ENCODE measurements at regions not wholly inside any gene's neighbourhood (a gene's known extent, or its start where the extent isn't known, plus 50 kb on each side); places are given as distances from the start of the nearest gene placed in this dataset.

- Histone ChIP-seq H3K9ac (ENCODE audit: control insufficient read depth, extremely low read depth, insufficient read depth, low read length) (no peak overlapping the region), H3K79me2 (ENCODE audit: control insufficient read depth, insufficient read depth, low read length) (no peaks in the 10 kb centered on the region), H4K20me1 (ENCODE audit: control insufficient read depth, extremely low read depth, insufficient read depth, low read length) (no peaks in the 10 kb centered on the region), H3K27me3 (ENCODE audit: control insufficient read depth, extremely low read depth, insufficient read depth, low read length) (no peaks in the 10 kb centered on the region), H3K9me1 (ENCODE audit: control insufficient read depth, extremely low read depth, insufficient read depth, low read length) (no peaks in the 10 kb centered on the region), H3K4me2 (ENCODE audit: control insufficient read depth, extremely low read depth, insufficient read depth, low read depth, low read length) (no peak overlapping the region), H3K36me3 (ENCODE audit: control insufficient read depth in 2 of 2, extremely low read depth in 1 of 2, insufficient read depth in 2 of 2, low read length in 2 of 2) (no peaks in the 10 kb centered on the region), H3K4me3 (ENCODE audit: control insufficient read depth in 2 of 3, extremely low read depth in 1 of 3, insufficient read depth in 2 of 3, low read depth in 1 of 3, low read length in 3 of 3) (no peak overlapping the region), H3K4me1 (ENCODE audit: control insufficient read depth, extremely low read depth, insufficient read depth, low read length) (no peaks in the 10 kb centered on the region), H3K9me3 (ENCODE audit: control insufficient read depth, low read depth, low read length) (no peaks in the 10 kb centered on the region), H3K27ac (ENCODE audit: control insufficient read depth, insufficient read depth, low read length) (no peak overlapping the region), H2AFZ (ENCODE audit: control insufficient read depth, low read length) (no peak overlapping the region)
- dilution Hi-C loops (cut with MboI; ENCODE audit: extremely low pct_ligation_motif_present, low sequenced_read_pairs): no loop called here
- TF ChIP-seq, protein P1, sequence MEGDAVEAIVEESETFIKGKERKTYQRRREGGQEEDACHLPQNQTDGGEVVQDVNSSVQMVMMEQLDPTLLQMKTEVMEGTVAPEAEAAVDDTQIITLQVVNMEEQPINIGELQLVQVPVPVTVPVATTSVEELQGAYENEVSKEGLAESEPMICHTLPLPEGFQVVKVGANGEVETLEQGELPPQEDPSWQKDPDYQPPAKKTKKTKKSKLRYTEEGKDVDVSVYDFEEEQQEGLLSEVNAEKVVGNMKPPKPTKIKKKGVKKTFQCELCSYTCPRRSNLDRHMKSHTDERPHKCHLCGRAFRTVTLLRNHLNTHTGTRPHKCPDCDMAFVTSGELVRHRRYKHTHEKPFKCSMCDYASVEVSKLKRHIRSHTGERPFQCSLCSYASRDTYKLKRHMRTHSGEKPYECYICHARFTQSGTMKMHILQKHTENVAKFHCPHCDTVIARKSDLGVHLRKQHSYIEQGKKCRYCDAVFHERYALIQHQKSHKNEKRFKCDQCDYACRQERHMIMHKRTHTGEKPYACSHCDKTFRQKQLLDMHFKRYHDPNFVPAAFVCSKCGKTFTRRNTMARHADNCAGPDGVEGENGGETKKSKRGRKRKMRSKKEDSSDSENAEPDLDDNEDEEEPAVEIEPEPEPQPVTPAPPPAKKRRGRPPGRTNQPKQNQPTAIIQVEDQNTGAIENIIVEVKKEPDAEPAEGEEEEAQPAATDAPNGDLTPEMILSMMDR (optimal IDR thresholded peaks at IDR 0.05 in 1 of 3, IDR thresholded peaks at IDR 0.05 in 1 of 3, conservative IDR thresholded peaks at IDR 0.05 in 1 of 3; ENCODE audit: extremely low read depth in 1 of 3, insufficient read depth in 2 of 3, low read length in 3 of 3): no peak
- no peak for TF ChIP-seq EZH2 (IDR thresholded peaks at IDR 0.05; ENCODE audit: low read length)
- no peak for DNase-seq (ENCODE audit: low read depth, low spot score)
- FAIRE-seq: no peak
Observed at GRCh38 chr7:114104035-114104434, 185.2 kb upstream of the PPP1R3A start.

DNA sequence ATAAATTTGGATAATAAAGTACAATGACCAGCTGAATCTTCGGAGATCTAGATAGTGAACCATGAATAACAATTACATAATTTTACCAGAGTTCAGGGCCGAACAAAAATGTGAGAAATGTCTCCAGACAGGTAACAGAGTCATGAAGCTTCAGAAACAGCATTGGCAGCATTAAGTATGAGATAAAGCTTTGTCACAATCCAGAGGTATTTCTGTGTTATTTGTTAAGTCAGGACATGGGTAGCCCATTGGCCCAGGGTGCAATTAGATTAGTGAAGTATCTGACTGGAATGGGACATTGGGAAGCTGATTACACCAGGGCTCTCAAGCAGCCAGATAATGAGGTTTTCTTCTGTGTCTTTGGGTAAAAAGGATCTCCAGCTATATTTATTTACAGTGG is 184.2 kb upstream of the PPP1R3A start:
- Histone ChIP-seq H3K36me3 (ENCODE audit: control insufficient read depth in 2 of 2, extremely low read depth in 1 of 2, insufficient read depth in 2 of 2, low read length in 2 of 2) (no peaks in the 10 kb centered on the region), H3K79me2 (ENCODE audit: control insufficient read depth, insufficient read depth, low read length) (no peaks in the 10 kb centered on the region), H4K20me1 (ENCODE audit: control insufficient read depth, extremely low read depth, insufficient read depth, low read length) (no peaks in the 10 kb centered on the region), H3K4me3 (ENCODE audit: control insufficient read depth in 2 of 3, extremely low read depth in 1 of 3, insufficient read depth in 2 of 3, low read depth in 1 of 3, low read length in 3 of 3) (no peak overlapping the region), H3K9me1 (ENCODE audit: control insufficient read depth, extremely low read depth, insufficient read depth, low read length) (no peaks in the 10 kb centered on the region), H3K9ac (ENCODE audit: control insufficient read depth, extremely low read depth, insufficient read depth, low read length) (no peak overlapping the region), H3K9me3 (ENCODE audit: control insufficient read depth, low read depth, low read length) (no peaks in the 10 kb centered on the region), H3K4me1 (ENCODE audit: control insufficient read depth, extremely low read depth, insufficient read depth, low read length) (no peaks in the 10 kb centered on the region), H2AFZ (ENCODE audit: control insufficient read depth, low read length) (no peak overlapping the region), H3K4me2 (ENCODE audit: control insufficient read depth, extremely low read depth, insufficient read depth, low read depth, low read length) (no peak overlapping the region), H3K27ac (ENCODE audit: control insufficient read depth, insufficient read depth, low read length) (no peak overlapping the region), H3K27me3 (ENCODE audit: control insufficient read depth, extremely low read depth, insufficient read depth, low read length) (no peaks in the 10 kb centered on the region)
- FAIRE-seq (no peak), DNase-seq (ENCODE audit: low read depth, low spot score) (no peak)
- no peak for TF ChIP-seq EZH2 (IDR thresholded peaks at IDR 0.05; ENCODE audit: low read length)
- TF ChIP-seq, protein P1 (optimal IDR thresholded peaks at IDR 0.05 in 1 of 3, IDR thresholded peaks at IDR 0.05 in 1 of 3, conservative IDR thresholded peaks at IDR 0.05 in 1 of 3; ENCODE audit: extremely low read depth in 1 of 3, insufficient read depth in 2 of 3, low read length in 3 of 3): no peak
- dilution Hi-C loops (cut with MboI; ENCODE audit: extremely low pct_ligation_motif_present, low sequenced_read_pairs): no loop called here

Measured in keratinocyte (primary cell).